ENCODE measurements at regions not wholly inside any gene's neighbourhood (a gene's known extent, or its start where the extent isn't known, plus 50 kb on each side); places are given as distances from the start of the nearest gene placed in this dataset.

- DNase-seq, result no peak
Observed at GRCh38 chr18:42412896-42413295, 457.9 kb downstream of the PIK3C3 start.

- no peak for DNase-seq
Observed at GRCh38 chr18:42413870-42414269, 458.8 kb downstream of the PIK3C3 start.

GRCh38 chr18:42414756-42415454 is 459.9 kb downstream of the PIK3C3 start:
- DNase-seq, result no peak

- DNase-seq, result no peak
Observed at GRCh38 chr18:42417189-42417588, 462.2 kb downstream of the PIK3C3 start.

GRCh38 chr18:42418121-42418520 is 463.1 kb downstream of the PIK3C3 start:
- DNase-seq, result no peak

- DNase-seq, result no peak
Observed at GRCh38 chr18:42425025-42425424, 470.0 kb downstream of the PIK3C3 start.

- no peak for DNase-seq
Observed at GRCh38 chr18:42426496-42427015, 471.5 kb downstream of the PIK3C3 start.

- no peak for DNase-seq
Observed at GRCh38 chr18:42429196-42429595, 474.2 kb downstream of the PIK3C3 start.

- no peak for DNase-seq
Observed at GRCh38 chr18:42436222-42436765, 481.3 kb downstream of the PIK3C3 start.

GRCh38 chr18:42437001-42437400 is 482.0 kb downstream of the PIK3C3 start:
- DNase-seq, result no peak

GRCh38 chr18:42437646-42438045 is 482.6 kb downstream of the PIK3C3 start:
- DNase-seq, result no peak

GRCh38 chr18:42442656-42443055 is 487.6 kb downstream of the PIK3C3 start:
- no peak for DNase-seq

- DNase-seq, result no peak
Observed at GRCh38 chr18:42444349-42444748, 489.3 kb downstream of the PIK3C3 start.

GRCh38 chr18:42445359-42445758 is 490.3 kb downstream of the PIK3C3 start:
- DNase-seq, result no peak

GRCh38 chr18:42446195-42446594 is 491.2 kb downstream of the PIK3C3 start:
- no peak for DNase-seq

GRCh38 chr18:42447688-42448087 is 492.7 kb downstream of the PIK3C3 start:
- no peak for DNase-seq

GRCh38 chr18:42458226-42458625 is 503.2 kb downstream of the PIK3C3 start:
- DNase-seq, result no peak

- DNase-seq, result no peak
Observed at GRCh38 chr18:42459873-42460272, 504.8 kb downstream of the PIK3C3 start.

GRCh38 chr18:42471885-42472284 is 516.9 kb downstream of the PIK3C3 start:
- DNase-seq, result no peak

- DNase-seq, result no peak
Observed at GRCh38 chr18:42473611-42474010, 518.6 kb downstream of the PIK3C3 start.

GRCh38 chr18:42474577-42474976 is 519.5 kb downstream of the PIK3C3 start:
- no peak for DNase-seq

- no peak for DNase-seq
Observed at GRCh38 chr18:42475157-42475556, 520.1 kb downstream of the PIK3C3 start.

- DNase-seq, result no peak
Observed at GRCh38 chr18:42477267-42477666, 522.2 kb downstream of the PIK3C3 start.

- DNase-seq, result no peak
Observed at GRCh38 chr18:42480441-42480840, 525.4 kb downstream of the PIK3C3 start.

- DNase-seq, result no peak
Observed at GRCh38 chr18:42484648-42485047, 529.6 kb downstream of the PIK3C3 start.

All from CD4-positive, alpha-beta T cell treated with Interleukin-12 subunit alpha and Interleukin-12 subunit beta, for 1 hour (primary cell).